GM12865 (cell line): ENCODE measurements at regions not wholly inside any gene's neighbourhood (a gene's known extent, or its start where the extent isn't known, plus 50 kb on each side); places are given as distances from the start of the nearest gene placed in this dataset.

ENCODE experiments used
- DNase-seq: peaks from one replicate; pipeline ENCODE4 v3.0.0; 2010; ENCODE audit warnings: low read depth
- H3K4me3 ChIP-seq: 2 replicates; pipeline ENCODE4 v1.5.1; 2011; ENCODE audit warnings: mild to moderate bottlenecking, low read depth, low read length, control low read depth
- CTCF ChIP-seq: IDR thresholded peaks from 2 replicates; pipeline ENCODE4 v1.5.1; 2011; ENCODE audit warnings: low read length, control low read depth, low read depth, inconsistent platforms; ENCODE audit not compliant: insufficient read depth; ENCODE audit errors: missing control alignments

GRCh38 chr18:40907842-40908241, 1047.2 kb upstream of the PIK3C3 start:
- no peak overlapping the region for H3K4me3 ChIP-seq
- no peak for DNase-seq
- TF ChIP-seq CTCF = no peak

- no peak for DNase-seq
- H3K4me3 ChIP-seq = no peak overlapping the region
- no peak for TF ChIP-seq CTCF
Observed at GRCh38 chr18:40904295-40904694, 1050.7 kb upstream of the PIK3C3 start.

GRCh38 chr18:40902436-40902835, 1052.6 kb upstream of the PIK3C3 start:
- H3K4me3 ChIP-seq = no peak overlapping the region
- DNase-seq = no peak
- TF ChIP-seq CTCF = no peak

- TF ChIP-seq CTCF = no peak
- H3K4me3 ChIP-seq = no peak overlapping the region
- DNase-seq = no peak
Observed at GRCh38 chr18:40897884-40898283, 1057.2 kb upstream of the PIK3C3 start.

- no peak for DNase-seq
- TF ChIP-seq CTCF = no peak
- no peak overlapping the region for H3K4me3 ChIP-seq
Observed at GRCh38 chr18:40883271-40883670, 1071.8 kb upstream of the PIK3C3 start.

- no peak for TF ChIP-seq CTCF
- no peak for DNase-seq
- no peak overlapping the region for H3K4me3 ChIP-seq
Observed at GRCh38 chr18:40882468-40882867, 1072.6 kb upstream of the PIK3C3 start.

GRCh38 chr18:40878371-40878770, 1076.7 kb upstream of the PIK3C3 start:
- no peak overlapping the region for H3K4me3 ChIP-seq
- no peak for TF ChIP-seq CTCF
- no peak for DNase-seq
